Ascending aorta (tissue), 2 donors: ENCODE measurements at regions not wholly inside any gene's neighbourhood (a gene's known extent, or its start where the extent isn't known, plus 50 kb on each side); places are given as distances from the start of the nearest gene placed in this dataset.
A peak's percentile ranks its signal among the peaks of the same experiment; 100 is the strongest.
"Not testable (repeated sequence)": the region's sequence is repeated elsewhere in the genome, so short reads cannot be mapped to it uniquely, and the experiment has no call there.

Source experiments
- DNase-seq, 2 donors: peaks; one replicate each; pipeline ENCODE4 v3.0.0-alpha.2; 2019; ENCODE audit warnings: low spot score in 2 of 2
- H3K27ac ChIP-seq, 2 donors: fragments of 200-600 bp; sonication (generic); one replicate each; pipeline ENCODE4 v1.5.1; 2016 to 2017; ENCODE audit warnings: mild to moderate bottlenecking in 1 of 2
- H3K27me3 ChIP-seq: fragments of 200-600 bp; sonication (generic); one replicate; pipeline ENCODE4 v1.5.1; 2017
- H3K36me3 ChIP-seq, 2 donors: fragments of 200-600 bp; sonication (generic); one replicate each; pipeline ENCODE4 v1.5.1; 2016
- H3K4me1 ChIP-seq, 2 donors: fragments of 200-600 bp; sonication (generic); one replicate each; pipeline ENCODE4 v1.5.1; 2016 to 2017; ENCODE audit warnings: mild to moderate bottlenecking in 1 of 2
- H3K4me3 ChIP-seq, 2 donors: fragments of 200-600 bp; sonication (generic); one replicate each; pipeline ENCODE4 v1.5.1; 2016 to 2017; ENCODE audit warnings: mild to moderate bottlenecking in 1 of 2
- H3K9me3 ChIP-seq, 2 donors: fragments of 200-600 bp; sonication (generic); one replicate each; pipeline ENCODE4 v1.5.1; 2016
- intact Hi-C: fragments of 100-400 bp; cut with DNase I; formaldehyde crosslinking; loops from one replicate; pipeline ENCODE4 v1.15.1; 2023
- TF ChIP-seq, protein P1 (sequence below), 3 experiments: fragments of 200-600 bp in 2 of 3; fragments of 450-650 bp in 1 of 3; sonication (generic) in 2 of 3; IDR thresholded peaks; one replicate each; pipeline ENCODE4 v1.5.1; 2016 to 2019; ENCODE audit warnings: antibody characterized with exemption in 3 of 3, mild to moderate bottlenecking in 1 of 3, moderate library complexity in 1 of 3

DNA sequence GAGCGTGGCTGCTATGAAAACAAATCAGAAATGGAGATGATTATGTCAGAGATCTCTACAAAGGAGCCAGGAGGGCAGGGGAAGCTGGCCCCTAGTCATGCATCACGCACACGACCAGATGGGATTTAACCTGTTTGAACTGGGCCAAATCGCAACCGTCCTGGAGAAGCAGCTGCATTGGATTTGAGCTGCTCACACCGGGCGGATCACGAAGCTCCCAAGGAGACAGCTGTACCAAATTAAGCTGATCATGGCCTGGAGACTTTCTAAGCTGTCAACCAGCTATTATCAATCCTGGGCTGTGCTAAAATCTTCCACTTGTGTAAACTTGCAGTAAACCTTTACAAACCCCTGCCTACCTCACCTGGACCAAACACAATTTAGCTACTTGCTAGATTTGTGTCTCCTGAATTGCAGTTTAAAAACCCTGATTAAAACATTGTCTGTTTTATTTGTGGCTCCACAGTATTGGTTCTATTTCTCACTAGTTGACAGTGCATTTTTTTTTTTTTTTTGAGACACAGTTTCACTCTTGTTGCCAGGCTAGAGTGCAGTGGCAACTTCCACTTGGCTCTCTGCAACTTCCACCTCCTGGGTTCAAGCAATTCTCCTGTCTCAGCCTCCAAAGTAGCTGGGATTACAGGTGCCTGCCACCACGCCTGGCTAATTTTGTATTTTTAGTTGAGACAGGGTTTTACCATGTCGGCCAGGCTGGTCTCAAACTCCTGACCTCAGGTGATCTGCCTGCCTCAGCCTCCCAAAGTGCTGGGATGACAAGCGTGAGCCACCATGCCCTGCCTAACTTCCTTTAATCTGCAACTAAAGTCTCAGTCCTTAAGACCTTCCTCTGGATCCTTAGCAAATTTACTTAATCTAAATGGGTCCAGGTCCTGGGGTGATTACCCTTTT lies 98.3 kb upstream of the GRIN2A start:
- TF ChIP-seq, protein P1, sequence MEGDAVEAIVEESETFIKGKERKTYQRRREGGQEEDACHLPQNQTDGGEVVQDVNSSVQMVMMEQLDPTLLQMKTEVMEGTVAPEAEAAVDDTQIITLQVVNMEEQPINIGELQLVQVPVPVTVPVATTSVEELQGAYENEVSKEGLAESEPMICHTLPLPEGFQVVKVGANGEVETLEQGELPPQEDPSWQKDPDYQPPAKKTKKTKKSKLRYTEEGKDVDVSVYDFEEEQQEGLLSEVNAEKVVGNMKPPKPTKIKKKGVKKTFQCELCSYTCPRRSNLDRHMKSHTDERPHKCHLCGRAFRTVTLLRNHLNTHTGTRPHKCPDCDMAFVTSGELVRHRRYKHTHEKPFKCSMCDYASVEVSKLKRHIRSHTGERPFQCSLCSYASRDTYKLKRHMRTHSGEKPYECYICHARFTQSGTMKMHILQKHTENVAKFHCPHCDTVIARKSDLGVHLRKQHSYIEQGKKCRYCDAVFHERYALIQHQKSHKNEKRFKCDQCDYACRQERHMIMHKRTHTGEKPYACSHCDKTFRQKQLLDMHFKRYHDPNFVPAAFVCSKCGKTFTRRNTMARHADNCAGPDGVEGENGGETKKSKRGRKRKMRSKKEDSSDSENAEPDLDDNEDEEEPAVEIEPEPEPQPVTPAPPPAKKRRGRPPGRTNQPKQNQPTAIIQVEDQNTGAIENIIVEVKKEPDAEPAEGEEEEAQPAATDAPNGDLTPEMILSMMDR (IDR thresholded peaks at IDR 0.05) = no peak
- H3K36me3 ChIP-seq = no peaks in the 10 kb centered on the region
- no peak overlapping the region for H3K4me3 ChIP-seq
- H3K27me3 ChIP-seq = no peaks in the 10 kb centered on the region
- peaks cover 0 to 3% of the 10 kb centered on the region in 2 donors for H3K9me3 ChIP-seq
- H3K27ac ChIP-seq = no peak overlapping the region
- DNase-seq = peak in 1 of 2 donors; percentile 56
- H3K4me1 ChIP-seq = no peaks in the 10 kb centered on the region
- intact Hi-C loops = no loop called here

DNA sequence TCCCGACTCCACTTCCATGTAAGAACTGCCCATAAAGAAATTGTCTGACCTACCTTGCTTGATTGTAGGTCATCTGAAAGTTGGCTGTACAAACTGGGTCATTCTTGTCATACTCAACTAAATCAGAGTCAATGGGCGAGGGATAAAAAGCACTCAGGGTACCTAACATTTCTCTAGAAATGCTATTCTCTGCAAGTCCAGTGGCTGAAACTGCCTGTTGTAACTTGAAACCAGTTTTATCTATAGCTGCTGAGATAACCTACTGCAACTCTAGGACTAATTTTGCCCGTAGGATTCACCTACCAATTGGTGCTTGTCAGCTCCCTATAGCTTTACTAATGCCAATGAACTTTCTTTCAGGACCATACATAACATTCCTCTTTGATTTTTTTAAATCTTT lies 100.1 kb upstream of the GRIN2A start:
- no peaks in the 10 kb centered on the region for H3K36me3 ChIP-seq
- intact Hi-C loops = no loop called here
- no peak for DNase-seq
- TF ChIP-seq, protein P1 (IDR thresholded peaks at IDR 0.05) = no peak
- no peak overlapping the region for H3K4me3 ChIP-seq
- no peaks in the 10 kb centered on the region for H3K27me3 ChIP-seq
- no peak overlapping the region for H3K27ac ChIP-seq
- peaks cover 0 to 3% of the 10 kb centered on the region in 2 donors for H3K9me3 ChIP-seq
- H3K4me1 ChIP-seq = no peaks in the 10 kb centered on the region

DNA sequence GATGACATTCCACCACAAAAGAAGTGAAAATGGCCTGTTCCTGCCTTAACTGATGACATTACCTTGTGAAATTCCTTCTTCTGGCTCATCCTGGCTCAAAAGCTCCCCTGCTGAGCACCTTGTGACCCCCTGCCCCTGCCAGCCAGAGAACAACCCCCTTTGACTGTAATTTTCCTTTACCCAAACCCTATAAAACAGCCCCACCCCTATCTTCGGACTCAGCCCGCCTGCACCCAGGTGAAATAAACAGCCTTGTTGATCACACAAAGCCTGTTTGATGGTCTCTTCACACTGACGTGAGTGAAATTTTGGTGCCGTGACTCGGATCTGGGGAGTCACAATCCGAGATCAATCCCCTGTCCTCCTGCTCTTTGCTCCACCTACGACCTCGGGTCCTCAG lies 101.0 kb upstream of the GRIN2A start:
- H3K27me3 ChIP-seq, H3K4me3 ChIP-seq, H3K4me1 ChIP-seq, H3K9me3 ChIP-seq, H3K36me3 ChIP-seq, H3K27ac ChIP-seq, intact Hi-C loops: not testable (repeated sequence)
- peak in 1 of 2 donors; percentile 16 for DNase-seq

DNA sequence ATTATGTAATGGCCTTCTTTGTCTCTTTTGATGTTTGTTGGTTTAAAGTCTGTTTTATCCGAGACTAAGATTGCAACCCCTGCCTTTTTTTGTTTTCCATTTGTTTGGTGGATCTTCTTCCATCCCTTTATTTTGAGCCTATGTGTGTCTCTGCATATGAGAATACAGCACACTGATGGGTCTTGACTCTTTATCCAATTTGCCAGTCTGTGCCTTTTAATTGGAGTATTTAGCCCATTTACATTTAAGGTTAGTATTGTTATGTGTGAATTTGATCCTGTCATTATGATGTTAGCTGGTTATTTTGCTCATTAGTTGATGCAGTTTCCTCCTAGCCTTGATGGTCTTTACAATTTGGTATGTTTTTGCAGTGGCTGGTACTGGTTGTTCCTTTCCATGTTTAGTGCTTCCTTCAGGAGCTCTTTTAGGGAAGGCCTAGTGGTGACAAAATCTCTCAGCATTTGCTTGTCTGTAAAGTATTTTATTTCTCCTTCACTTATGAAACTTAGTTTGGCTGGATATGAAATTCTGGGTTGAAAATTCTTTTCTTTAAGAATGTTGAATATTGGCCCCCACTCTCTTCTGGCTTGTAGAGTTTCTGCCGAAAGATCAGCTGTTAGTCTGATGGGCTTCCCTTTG lies 95.3 kb upstream of the ATF7IP2 start:
- not testable (repeated sequence) for H3K36me3 ChIP-seq, H3K27me3 ChIP-seq, H3K27ac ChIP-seq, H3K9me3 ChIP-seq, H3K4me3 ChIP-seq, H3K4me1 ChIP-seq, DNase-seq
- intact Hi-C loops = loop anchor here (5.0 kb wide), 1 partner anchor 1013 kb away; no protein-coding TSS in a partner anchor

DNA sequence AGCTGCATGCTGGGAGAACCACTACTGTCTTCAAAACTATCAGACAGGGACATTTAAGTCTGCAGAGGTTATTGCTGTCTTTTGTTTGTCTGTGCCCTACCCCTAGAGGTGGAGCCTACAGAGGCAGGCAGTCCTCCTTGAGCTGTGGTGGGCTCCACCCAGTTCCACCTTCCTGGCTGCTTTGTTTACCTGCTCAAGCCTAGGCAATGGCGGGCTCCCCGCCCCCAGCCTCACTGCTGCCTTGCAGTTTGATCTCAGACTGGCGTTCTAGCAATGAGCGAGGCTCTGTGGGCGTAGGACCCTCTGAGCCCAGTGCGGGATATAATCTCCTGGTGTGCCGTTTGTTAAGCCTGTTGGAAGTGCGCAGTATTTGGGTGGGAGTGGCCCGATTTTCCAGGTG lies 93.7 kb upstream of the ATF7IP2 start:
- intact Hi-C loops = loop anchor here (5.0 kb wide), 1 partner anchor 1015 kb away; no protein-coding TSS in a partner anchor
- H3K4me1 ChIP-seq, H3K27ac ChIP-seq, H3K27me3 ChIP-seq, H3K9me3 ChIP-seq, H3K4me3 ChIP-seq, H3K36me3 ChIP-seq: not testable (repeated sequence)
- peak in 1 of 2 donors; percentile 38 for DNase-seq

DNA sequence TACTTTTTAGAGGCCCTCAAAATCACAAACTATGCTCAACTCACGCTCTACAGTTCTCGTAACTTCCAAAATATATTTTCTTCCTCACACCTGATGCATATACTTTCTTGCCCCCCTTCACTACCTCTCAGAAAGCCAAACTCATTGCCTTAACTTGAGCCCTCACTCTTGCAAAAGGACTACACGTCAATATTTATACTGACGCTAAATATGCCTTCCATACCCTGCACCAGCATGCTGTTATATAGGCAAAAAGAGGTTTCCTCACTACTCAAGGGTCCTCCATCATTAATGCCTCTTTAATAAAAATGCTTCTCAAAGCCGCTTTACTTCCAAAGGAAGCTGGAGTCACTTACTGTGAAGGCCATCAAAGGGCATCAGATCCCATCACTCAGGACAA lies 92.9 kb upstream of the ATF7IP2 start:
- DNase-seq = peak in 1 of 2 donors; percentile 7

DNA sequence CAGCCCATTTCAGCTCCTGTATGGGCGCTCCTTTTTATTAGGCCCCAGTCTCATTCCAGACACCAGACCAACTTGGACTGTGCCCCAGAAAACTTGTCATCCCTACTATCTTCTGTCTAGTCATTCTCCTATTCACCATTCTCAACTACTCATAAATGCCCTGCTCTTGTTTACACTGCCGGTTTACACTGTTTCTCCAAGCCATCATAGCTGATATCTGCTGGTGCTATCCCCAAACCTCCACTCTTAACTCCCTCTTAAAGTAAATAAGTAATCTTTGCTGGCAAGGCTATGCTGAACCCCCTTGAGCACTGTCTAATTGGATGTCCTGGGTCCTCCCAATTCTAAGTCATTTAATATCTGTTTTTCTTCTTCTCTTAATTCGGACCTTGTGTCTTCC lies 91.7 kb upstream of the ATF7IP2 start:
- H3K36me3 ChIP-seq, H3K9me3 ChIP-seq, H3K27ac ChIP-seq, H3K27me3 ChIP-seq, H3K4me1 ChIP-seq, H3K4me3 ChIP-seq: not testable (repeated sequence)
- DNase-seq = peak in 1 of 2 donors; percentile 7
- intact Hi-C loops = loop anchor here (5.0 kb wide), 1 partner anchor 1017 kb away; no protein-coding TSS in a partner anchor

More for the DNA sequence above, 92.9 kb upstream of the ATF7IP2 start:
- not testable (repeated sequence) for H3K27ac ChIP-seq, H3K4me1 ChIP-seq, H3K27me3 ChIP-seq, H3K9me3 ChIP-seq, H3K36me3 ChIP-seq, H3K4me3 ChIP-seq
- intact Hi-C loops = loop anchor here (5.0 kb wide), 1 partner anchor 1016 kb away; no protein-coding TSS in a partner anchor

DNA sequence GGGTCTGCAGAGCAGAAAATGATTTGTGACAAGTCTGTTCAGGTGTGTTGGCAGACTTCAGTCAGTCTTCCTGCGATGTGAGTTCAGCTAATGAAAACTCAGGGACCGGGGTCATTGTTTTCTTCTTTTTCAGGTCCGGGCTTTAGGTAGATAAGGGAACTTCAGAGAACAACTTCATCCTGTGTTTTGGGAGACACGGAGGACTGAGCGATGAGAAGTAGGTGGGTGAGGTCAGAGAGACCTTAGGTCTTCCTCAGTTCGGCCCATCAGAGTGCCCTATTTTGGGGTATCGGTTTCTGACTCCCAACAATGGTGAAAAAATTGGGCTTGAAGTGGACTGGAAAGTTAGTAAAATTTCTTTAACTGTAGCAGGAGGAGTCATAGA lies 88.9 kb upstream of the ATF7IP2 start:
- intact Hi-C loops = no loop called here
- Histone ChIP-seq H3K27ac (no peak overlapping the region), H3K36me3 (no peaks in the 10 kb centered on the region), H3K4me1 (no peaks in the 10 kb centered on the region), H3K27me3 (no peaks in the 10 kb centered on the region), H3K9me3 (peaks cover 6% of the 10 kb centered on the region in 2 donors), H3K4me3 (no peak overlapping the region)
- TF ChIP-seq, protein P1 (IDR thresholded peaks at IDR 0.05) = no peak
- DNase-seq = no peak
